Stomach (tissue), 4 donors: ENCODE measurements at regions not wholly inside any gene's neighbourhood (a gene's known extent, or its start where the extent isn't known, plus 50 kb on each side); places are given as distances from the start of the nearest gene placed in this dataset.

Experiments used
- EP300 ChIP-seq: sonication (generic); formaldehyde crosslinking; IDR thresholded peaks from one replicate; pipeline ENCODE4 v1.6.1; 2017; ENCODE audit warnings: antibody characterized with exemption
- POLR2A ChIP-seq, 4 donors: fragments of 450-650 bp; IDR thresholded peaks; one replicate each; pipeline ENCODE4 v1.6.1; 2016; ENCODE audit warnings: antibody characterized with exemption in 4 of 4, control low read depth in 2 of 4, mild to moderate bottlenecking in 1 of 4, moderate library complexity in 1 of 4
- TF ChIP-seq, protein P1 (sequence below), 7 experiments: fragments of 450-650 bp in 4 of 7; fragments of 200-600 bp in 3 of 7; sonication (generic) in 3 of 7; IDR thresholded peaks; one replicate each; pipeline ENCODE4 v1.5.1; 2016 to 2019; ENCODE audit warnings: antibody characterized with exemption in 7 of 7, control low read depth in 2 of 7, mild to moderate bottlenecking in 1 of 7

DNA sequence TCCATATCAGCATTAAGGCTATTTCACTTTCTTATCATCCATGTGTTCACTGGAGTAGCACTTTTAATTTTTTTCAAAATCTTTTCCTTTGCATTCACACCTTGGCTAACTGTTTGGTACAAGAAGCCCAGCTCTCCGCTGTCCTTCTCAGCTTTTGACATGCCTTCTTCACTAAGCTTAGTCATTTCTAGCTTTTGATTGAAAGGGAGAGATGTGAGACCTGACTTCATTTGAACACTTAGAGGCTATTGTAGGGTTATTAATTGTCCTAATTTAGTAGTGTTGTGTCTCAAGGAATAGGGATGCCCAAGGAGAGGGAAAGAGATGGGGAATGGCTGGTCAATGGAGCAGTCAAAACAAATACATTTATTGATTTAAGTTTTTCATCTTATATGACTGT is 350.0 kb downstream of the CXCL12 start:
- TF ChIP-seq, protein P1, sequence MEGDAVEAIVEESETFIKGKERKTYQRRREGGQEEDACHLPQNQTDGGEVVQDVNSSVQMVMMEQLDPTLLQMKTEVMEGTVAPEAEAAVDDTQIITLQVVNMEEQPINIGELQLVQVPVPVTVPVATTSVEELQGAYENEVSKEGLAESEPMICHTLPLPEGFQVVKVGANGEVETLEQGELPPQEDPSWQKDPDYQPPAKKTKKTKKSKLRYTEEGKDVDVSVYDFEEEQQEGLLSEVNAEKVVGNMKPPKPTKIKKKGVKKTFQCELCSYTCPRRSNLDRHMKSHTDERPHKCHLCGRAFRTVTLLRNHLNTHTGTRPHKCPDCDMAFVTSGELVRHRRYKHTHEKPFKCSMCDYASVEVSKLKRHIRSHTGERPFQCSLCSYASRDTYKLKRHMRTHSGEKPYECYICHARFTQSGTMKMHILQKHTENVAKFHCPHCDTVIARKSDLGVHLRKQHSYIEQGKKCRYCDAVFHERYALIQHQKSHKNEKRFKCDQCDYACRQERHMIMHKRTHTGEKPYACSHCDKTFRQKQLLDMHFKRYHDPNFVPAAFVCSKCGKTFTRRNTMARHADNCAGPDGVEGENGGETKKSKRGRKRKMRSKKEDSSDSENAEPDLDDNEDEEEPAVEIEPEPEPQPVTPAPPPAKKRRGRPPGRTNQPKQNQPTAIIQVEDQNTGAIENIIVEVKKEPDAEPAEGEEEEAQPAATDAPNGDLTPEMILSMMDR (IDR thresholded peaks at IDR 0.05), result no peak
- TF ChIP-seq POLR2A (IDR thresholded peaks at IDR 0.05) (no peak), EP300 (no peak)
